PC-3 (cell line): ENCODE measurements at regions not wholly inside any gene's neighbourhood (a gene's known extent, or its start where the extent isn't known, plus 50 kb on each side); places are given as distances from the start of the nearest gene placed in this dataset.

ENCODE experiments used
- ATAC-seq: fragments of 200-7000 bp; cut with Tn5 transposase; 2 replicates; pipeline ENCODE4 v1.9.1; 2020; ENCODE audit warnings: mild to moderate bottlenecking, moderate library complexity
- BruUV-seq: library from RNA; stranded (reverse); fragments of 400-500 nt; replicated peaks from 2 replicates; lab custom pipeline; 2021; lab: Mats Ljungman, UMichigan
- CTCF ChIA-PET: fragments of 300-600 bp; sonication (Branson Sonifier 250); formaldehyde crosslinking; loops from one replicate; lab custom pipeline; 2022; ENCODE audit warnings: antibody characterized with exemption; lab: Charles Lee
- POLR2A ChIA-PET: fragments of 300-600 bp; sonication (Branson Sonifier 250); formaldehyde crosslinking; loops from one replicate; lab custom pipeline; 2022; ENCODE audit warnings: antibody characterized with exemption; ENCODE audit not compliant: unreplicated experiment; lab: Charles Lee
- DNase-seq: peaks from one replicate; pipeline ENCODE4 v3.0.0-alpha.2; 2015
- H2AFZ ChIP-seq: fragments of 300-600 bp; sonication (generic); 2 replicates; pipeline ENCODE4 v1.6.0; 2016; ENCODE audit warnings: antibody characterized with exemption, low read length
- H3F3A ChIP-seq: fragments of 300-600 bp; sonication (generic); one replicate; pipeline ENCODE4 v1.6.0; 2017; ENCODE audit warnings: antibody characterized with exemption, low read length, control low read depth, mild to moderate bottlenecking; ENCODE audit not compliant: unreplicated experiment
- H3K27ac ChIP-seq: fragments of 300-600 bp; sonication (generic); 2 replicates; pipeline ENCODE4 v1.5.1; 2016; ENCODE audit warnings: mild to moderate bottlenecking, low read length
- H3K27me3 ChIP-seq: fragments of 300-600 bp; sonication (generic); 2 replicates; pipeline ENCODE4 v1.6.1; 2016; ENCODE audit warnings: low read length, mixed read lengths
- H3K36me3 ChIP-seq: fragments of 300-600 bp; sonication (generic); 2 replicates; pipeline ENCODE4 v1.6.1; 2016; ENCODE audit warnings: low read depth, mixed run types, low read length, mixed read lengths
- H3K4me1 ChIP-seq: fragments of 300-600 bp; sonication (generic); 2 replicates; pipeline ENCODE4 v1.5.1; 2016; ENCODE audit warnings: low read length; ENCODE audit not compliant: insufficient read depth
- H3K4me2 ChIP-seq: fragments of 300-600 bp; sonication (generic); 2 replicates; pipeline ENCODE4 v1.6.0; 2016; ENCODE audit warnings: low read length
- H3K4me3 ChIP-seq: fragments of 300-600 bp; sonication (generic); 2 replicates; pipeline ENCODE4 v1.5.1; 2016; ENCODE audit warnings: mild to moderate bottlenecking, low read length, mixed read lengths
- H3K79me2 ChIP-seq: fragments of 300-600 bp; sonication (generic); 2 replicates; pipeline ENCODE4 v1.6.1; 2017; ENCODE audit warnings: low read length, mixed read lengths
- H3K9ac ChIP-seq: fragments of 300-600 bp; sonication (generic); 2 replicates; pipeline ENCODE4 v1.6.0; 2016; ENCODE audit warnings: mild to moderate bottlenecking, low read length
- H3K9me2 ChIP-seq: fragments of 300-600 bp; sonication (generic); replicated peaks from 2 replicates; pipeline ENCODE4 v1.6.1; 2016; ENCODE audit warnings: mixed run types, low read length, mixed read lengths
- H3K9me3 ChIP-seq: fragments of 300-600 bp; sonication (generic); 2 replicates; pipeline ENCODE4 v1.6.1; 2016; ENCODE audit warnings: low read length, mixed read lengths
- H4K20me1 ChIP-seq: fragments of 300-600 bp; sonication (generic); 2 replicates; pipeline ENCODE4 v1.6.1; 2016; ENCODE audit warnings: low read length, mixed read lengths
- CTCF ChIP-seq: fragments of 300-600 bp; sonication (generic); conservative IDR thresholded peaks from 2 replicates; pipeline ENCODE4 v1.5.1; 2017; ENCODE audit warnings: antibody characterized with exemption, low read depth, mild to moderate bottlenecking, low read length
- EZH2 ChIP-seq: fragments of 300-600 bp; sonication (generic); IDR thresholded peaks from one replicate; pipeline ENCODE4 v1.6.1; 2017; ENCODE audit warnings: antibody characterized with exemption, mild to moderate bottlenecking, low read length; ENCODE audit not compliant: unreplicated experiment
- EZH2phosphoT487 ChIP-seq: fragments of 300-600 bp; sonication (generic); IDR thresholded peaks from 2 replicates; pipeline ENCODE4 v1.6.1; 2018; ENCODE audit warnings: mild to moderate bottlenecking, antibody characterized with exemption, low read length, borderline replicate concordance
- intact Hi-C: fragments of 100-400 bp; cut with micrococcal nuclease; formaldehyde crosslinking; loops from 2 replicates; pipeline ENCODE4 v1.9.0; 2023

DNA sequence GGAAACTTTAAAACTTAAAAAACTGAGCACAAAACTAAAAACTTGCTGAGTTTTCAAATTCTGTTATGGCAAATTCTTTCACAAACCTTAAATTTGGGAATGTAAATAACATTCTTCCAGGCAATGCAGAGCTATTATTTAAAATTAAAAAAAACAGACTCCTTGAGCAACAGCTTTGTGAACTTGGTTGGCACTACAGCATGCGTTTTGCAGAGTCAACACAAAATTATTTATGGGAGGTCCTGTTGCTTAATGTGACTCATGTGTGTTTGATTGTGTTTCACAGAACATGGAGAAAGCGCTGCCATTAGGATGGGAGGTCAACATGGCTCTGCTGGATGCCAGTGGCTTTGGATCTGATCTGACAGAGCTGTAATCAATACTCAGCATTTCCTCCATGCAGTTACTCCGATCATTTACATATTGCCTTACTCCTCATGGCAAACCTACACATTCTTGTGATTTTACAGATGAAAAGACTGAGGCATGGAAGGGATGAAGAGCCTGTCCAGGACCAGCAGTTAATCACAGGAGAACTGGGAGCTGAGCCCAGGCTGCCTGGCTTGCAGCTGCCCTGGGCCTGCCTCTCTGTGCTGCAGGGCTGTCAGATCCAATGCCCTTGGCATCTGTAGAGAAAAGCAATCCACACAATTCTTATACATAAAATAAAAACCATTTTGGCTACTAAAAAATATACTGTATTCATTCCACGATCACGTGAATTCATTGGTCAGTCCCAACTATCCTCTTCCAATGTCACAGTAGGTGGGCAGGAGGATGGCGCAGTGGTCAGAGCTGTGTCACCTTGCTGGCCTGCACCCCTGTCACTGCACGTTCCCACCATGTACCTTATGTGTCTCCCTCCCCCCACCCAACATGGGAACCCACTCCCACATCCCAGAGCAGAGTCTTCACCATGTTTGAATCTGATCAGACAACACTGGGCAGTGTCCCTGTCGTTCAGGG is 200.9 kb downstream of the CXCL12 start:
- Histone ChIP-seq H2AFZ (no peak overlapping the region), H3K9me3 (0 out of 2 replicates have a peak, but pooled peaks cover 13% of the 10 kb centered on the region), H3K4me2 (no peak overlapping the region), H3K79me2 (no peaks in the 10 kb centered on the region), H3F3A (no peaks in the 10 kb centered on the region), H3K4me1 (no peaks in the 10 kb centered on the region), H3K9ac (no peak overlapping the region), H3K4me3 (no peak overlapping the region), H3K9me2 (no peaks in the 10 kb centered on the region), H3K36me3 (no peaks in the 10 kb centered on the region), H3K27me3 (peaks cover 12% of the 10 kb centered on the region), H4K20me1 (no peaks in the 10 kb centered on the region), H3K27ac (no peak overlapping the region)
- ATAC-seq (no peak), DNase-seq (no peak)
- ChIA-PET CTCF (no interaction called here), POLR2A (no interaction called here)
- intact Hi-C loops = no loop called here
- no TSS peak for BruUV-seq
- TF ChIP-seq EZH2phosphoT487 = no peak
- TF ChIP-seq CTCF = no peak
- TF ChIP-seq EZH2 = no peak

DNA sequence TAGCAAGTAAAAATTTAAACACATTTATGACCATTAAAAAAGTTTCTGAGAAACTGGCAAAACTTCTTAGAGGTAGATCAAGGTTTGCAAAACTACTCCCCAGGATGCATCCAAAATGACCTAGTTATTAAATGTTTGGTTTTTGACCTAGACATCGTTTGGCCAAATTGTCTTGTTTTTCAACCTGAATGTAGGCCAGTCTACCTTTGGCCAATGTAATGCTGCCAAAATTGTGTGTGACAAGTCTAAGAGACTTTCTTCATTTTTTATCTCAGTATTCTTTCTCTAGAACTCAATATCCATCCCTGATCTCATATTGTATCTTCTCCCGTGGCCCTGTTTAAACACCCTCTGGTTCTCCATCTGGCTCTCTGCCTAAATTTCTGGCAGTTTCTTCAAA is 202.0 kb downstream of the CXCL12 start:
- no peaks in the 10 kb centered on the region for H3K4me1 ChIP-seq
- peaks cover 18% of the 10 kb centered on the region for H3K27me3 ChIP-seq
- H3F3A ChIP-seq = no peaks in the 10 kb centered on the region
- intact Hi-C loops = no loop called here
- H3K9ac ChIP-seq = no peak overlapping the region
- no peaks in the 10 kb centered on the region for H4K20me1 ChIP-seq
- DNase-seq = no peak
- 0 out of 2 replicates have a peak, but pooled peaks cover 2% of the 10 kb centered on the region for H3K9me3 ChIP-seq
- no peak overlapping the region for H3K4me2 ChIP-seq
- BruUV-seq = no TSS peak
- TF ChIP-seq EZH2phosphoT487 (no peak), CTCF (no peak), EZH2 (no peak)
- H2AFZ ChIP-seq = no peak overlapping the region
- no peak overlapping the region for H3K27ac ChIP-seq
- ChIA-PET CTCF (no interaction called here), POLR2A (no interaction called here)
- no peak overlapping the region for H3K4me3 ChIP-seq
- no peaks in the 10 kb centered on the region for H3K36me3 ChIP-seq
- no peaks in the 10 kb centered on the region for H3K79me2 ChIP-seq
- no peak for ATAC-seq
- no peaks in the 10 kb centered on the region for H3K9me2 ChIP-seq
